RKO (cell line): ENCODE measurements at regions not wholly inside any gene's neighbourhood (a gene's known extent, or its start where the extent isn't known, plus 50 kb on each side); places are given as distances from the start of the nearest gene placed in this dataset.
"Not testable (repeated sequence)": the region's sequence is repeated elsewhere in the genome, so short reads cannot be mapped to it uniquely, and the experiment has no call there.

ENCODE experiments used
- DNase-seq: peaks from one replicate; pipeline ENCODE4 v3.0.0-alpha.2; 2016; ENCODE audit warnings: low spot score

GRCh38 chr1:60809204-60809980 lies 273.0 kb upstream of the NFIA start:
- DNase-seq: no peak

GRCh38 chr1:60808676-60809075 lies 273.7 kb upstream of the NFIA start:
- no peak for DNase-seq

GRCh38 chr1:60802884-60803283 lies 279.5 kb upstream of the NFIA start:
- no peak for DNase-seq

GRCh38 chr1:60797351-60797750 lies 285.0 kb upstream of the NFIA start:
- DNase-seq: no peak

- DNase-seq: no peak
Measured at GRCh38 chr1:60791226-60791625, 291.1 kb upstream of the NFIA start.

GRCh38 chr1:60773099-60773498 lies 309.3 kb upstream of the NFIA start:
- not testable (repeated sequence) for DNase-seq

- DNase-seq: no peak
Measured at GRCh38 chr1:60769082-60769481, 313.3 kb upstream of the NFIA start.

- peak; percentile 38 for DNase-seq
Measured at GRCh38 chr1:60765204-60765603, 317.2 kb upstream of the NFIA start.

- no peak for DNase-seq
Measured at GRCh38 chr1:60764489-60764888, 317.9 kb upstream of the NFIA start.

- DNase-seq: no peak
Measured at GRCh38 chr1:60763741-60764140, 318.6 kb upstream of the NFIA start.

GRCh38 chr1:60762911-60763310 lies 319.4 kb upstream of the NFIA start:
- no peak for DNase-seq

GRCh38 chr1:60762176-60762575 lies 320.2 kb upstream of the NFIA start:
- no peak for DNase-seq

GRCh38 chr1:60759291-60759690 lies 323.1 kb upstream of the NFIA start:
- DNase-seq: no peak

GRCh38 chr1:60757485-60757884 lies 324.9 kb upstream of the NFIA start:
- DNase-seq: no peak

- DNase-seq: no peak
Measured at GRCh38 chr1:60753036-60753900, 329.1 kb upstream of the NFIA start.

GRCh38 chr1:60751306-60751705 lies 331.1 kb upstream of the NFIA start:
- no peak for DNase-seq

GRCh38 chr1:60747353-60747752 lies 335.0 kb upstream of the NFIA start:
- no peak for DNase-seq

GRCh38 chr1:60746278-60746791 lies 336.0 kb upstream of the NFIA start:
- no peak for DNase-seq

GRCh38 chr1:60745484-60745883 lies 336.9 kb upstream of the NFIA start:
- no peak for DNase-seq

- DNase-seq: no peak
Measured at GRCh38 chr1:60742339-60742738, 340.0 kb upstream of the NFIA start.

- DNase-seq: no peak
Measured at GRCh38 chr1:60740154-60740553, 342.2 kb upstream of the NFIA start.

- DNase-seq: no peak
Measured at GRCh38 chr1:60739729-60740128, 342.6 kb upstream of the NFIA start.

GRCh38 chr1:60732977-60733401 lies 349.4 kb upstream of the NFIA start:
- no peak for DNase-seq
